ENCODE measurements at regions not wholly inside any gene's neighbourhood (a gene's known extent, or its start where the extent isn't known, plus 50 kb on each side); places are given as distances from the start of the nearest gene placed in this dataset.

GRCh38 chr14:98348505-98348904, 923.5 kb downstream of the BCL11B start:
- TF ChIP-seq CTCF (IDR thresholded peaks at IDR 0.05; ENCODE audit: low read depth, low read length, missing control alignments): no peak
- H3K4me3 ChIP-seq (ENCODE audit: low read depth, low read length): no peak overlapping the region
- in situ Hi-C loops (cut with HindIII; ENCODE audit: low sequenced_read_pairs): no loop called here
- DNase-seq (ENCODE audit: low read depth): no peak

DNA sequence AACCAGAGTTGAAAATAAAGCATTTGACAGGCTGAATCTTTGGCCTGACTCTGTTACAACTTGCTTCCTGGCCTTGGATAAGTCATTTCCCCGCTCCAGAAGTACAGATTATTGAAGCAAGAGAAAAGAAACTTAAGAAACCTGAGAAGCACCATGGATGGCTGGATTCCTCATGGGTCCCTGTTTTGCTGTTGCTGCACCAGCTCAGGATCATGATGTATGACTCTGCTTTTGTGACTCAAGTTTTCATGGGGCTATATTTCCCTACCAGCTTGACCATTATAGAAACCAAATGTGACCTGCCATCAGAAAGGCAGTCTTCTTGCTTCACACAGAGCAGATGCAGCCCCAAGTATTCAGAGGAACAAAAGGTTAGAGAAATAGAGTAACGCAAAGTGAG, 921.8 kb downstream of the BCL11B start:
- DNase-seq (ENCODE audit: low read depth): no peak
- in situ Hi-C loops (cut with HindIII; ENCODE audit: low sequenced_read_pairs): no loop called here
- TF ChIP-seq CTCF (IDR thresholded peaks at IDR 0.05; ENCODE audit: low read depth, low read length, missing control alignments): no peak
- no peak overlapping the region for H3K4me3 ChIP-seq (ENCODE audit: low read depth, low read length)

DNA sequence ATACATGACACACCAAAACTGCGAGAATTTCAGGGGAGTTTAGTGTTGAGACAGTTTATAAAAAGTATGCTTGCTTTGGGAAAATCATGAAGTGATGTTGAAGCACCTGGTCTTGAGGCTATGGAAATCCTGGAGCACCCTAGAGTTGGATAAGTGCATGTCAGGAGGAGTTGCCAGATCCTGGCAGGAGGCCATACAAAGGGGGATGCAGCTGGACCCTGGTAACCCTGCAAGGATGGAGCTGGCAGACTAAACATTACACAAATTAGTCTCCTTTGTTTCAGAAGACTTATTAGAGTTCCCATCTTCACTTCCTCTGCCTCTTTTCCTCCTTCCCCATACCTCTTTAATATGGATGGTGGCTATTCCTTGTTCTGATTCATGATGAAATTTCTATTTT, 907.0 kb downstream of the BCL11B start:
- no peak for DNase-seq (ENCODE audit: low read depth)
- H3K4me3 ChIP-seq (ENCODE audit: low read depth, low read length): no peak overlapping the region
- TF ChIP-seq CTCF (IDR thresholded peaks at IDR 0.05; ENCODE audit: low read depth, low read length, missing control alignments): no peak
- in situ Hi-C loops (cut with HindIII; ENCODE audit: low sequenced_read_pairs): no loop called here

GRCh38 chr14:98366429-98366828, 905.6 kb downstream of the BCL11B start:
- no peak for DNase-seq (ENCODE audit: low read depth)
- in situ Hi-C loops (cut with HindIII; ENCODE audit: low sequenced_read_pairs): no loop called here
- no peak overlapping the region for H3K4me3 ChIP-seq (ENCODE audit: low read depth, low read length)
- TF ChIP-seq CTCF (IDR thresholded peaks at IDR 0.05; ENCODE audit: low read depth, low read length, missing control alignments): no peak

GRCh38 chr14:98368221-98368620, 903.8 kb downstream of the BCL11B start:
- in situ Hi-C loops (cut with HindIII; ENCODE audit: low sequenced_read_pairs): no loop called here
- no peak for DNase-seq (ENCODE audit: low read depth)
- no peak for TF ChIP-seq CTCF (IDR thresholded peaks at IDR 0.05; ENCODE audit: low read depth, low read length, missing control alignments)
- H3K4me3 ChIP-seq (ENCODE audit: low read depth, low read length): no peak overlapping the region

GRCh38 chr14:98368916-98369315, 903.1 kb downstream of the BCL11B start:
- no peak for TF ChIP-seq CTCF (IDR thresholded peaks at IDR 0.05; ENCODE audit: low read depth, low read length, missing control alignments)
- no peak overlapping the region for H3K4me3 ChIP-seq (ENCODE audit: low read depth, low read length)
- in situ Hi-C loops (cut with HindIII; ENCODE audit: low sequenced_read_pairs): no loop called here
- DNase-seq (ENCODE audit: low read depth): no peak

- no peak for DNase-seq (ENCODE audit: low read depth)
- in situ Hi-C loops (cut with HindIII; ENCODE audit: low sequenced_read_pairs): no loop called here
- H3K4me3 ChIP-seq (ENCODE audit: low read depth, low read length): no peak overlapping the region
- TF ChIP-seq CTCF (IDR thresholded peaks at IDR 0.05; ENCODE audit: low read depth, low read length, missing control alignments): no peak
These were observed 902.7 kb downstream of the BCL11B start for GRCh38 chr14:98369344-98369743.
